ENCODE measurements at regions not wholly inside any gene's neighbourhood (a gene's known extent, or its start where the extent isn't known, plus 50 kb on each side); places are given as distances from the start of the nearest gene placed in this dataset.

GRCh38 chr10:22158426-22158825 lies 59.4 kb downstream of the EBLN1 start:
- TF ChIP-seq RAD21 (IDR thresholded peaks at IDR 0.05; ENCODE audit: low read depth) = no peak
- TF ChIP-seq FOXM1 (IDR thresholded peaks at IDR 0.05; ENCODE audit: borderline replicate concordance, low read depth) = no peak
- no peak for TF ChIP-seq TAF1 (IDR thresholded peaks at IDR 0.05; ENCODE audit: low read depth)
- TF ChIP-seq CEBPB (IDR thresholded peaks at IDR 0.05) = no peak
- TF ChIP-seq, protein P1, sequence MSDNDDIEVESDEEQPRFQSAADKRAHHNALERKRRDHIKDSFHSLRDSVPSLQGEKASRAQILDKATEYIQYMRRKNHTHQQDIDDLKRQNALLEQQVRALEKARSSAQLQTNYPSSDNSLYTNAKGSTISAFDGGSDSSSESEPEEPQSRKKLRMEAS (IDR thresholded peaks at IDR 0.05) = no peak
- no peak for TF ChIP-seq TCF12 (IDR thresholded peaks at IDR 0.05; ENCODE audit: low read depth)
- no peak for TF ChIP-seq NFIC (IDR thresholded peaks at IDR 0.05)
- no peak for TF ChIP-seq REST (IDR thresholded peaks at IDR 0.05; ENCODE audit: low read depth)
- TF ChIP-seq USF1 (IDR thresholded peaks at IDR 0.05) = no peak
- no peak for TF ChIP-seq YY1 (IDR thresholded peaks at IDR 0.05; ENCODE audit: low read depth)
- TF ChIP-seq CREB1 (IDR thresholded peaks at IDR 0.05; ENCODE audit: low read depth) = no peak

- no peak for TF ChIP-seq EP300 (IDR thresholded peaks at IDR 0.05; ENCODE audit: borderline replicate concordance)
- TF ChIP-seq USF1 (IDR thresholded peaks at IDR 0.05) = no peak
- TF ChIP-seq, protein P1 (IDR thresholded peaks at IDR 0.05) = no peak
- no peak for TF ChIP-seq CREB1 (IDR thresholded peaks at IDR 0.05; ENCODE audit: low read depth)
- no peak for TF ChIP-seq EGR1 (IDR thresholded peaks at IDR 0.05)
- no peak for TF ChIP-seq TAF1 (IDR thresholded peaks at IDR 0.05; ENCODE audit: low read depth)
- no peak for TF ChIP-seq CEBPB (IDR thresholded peaks at IDR 0.05)
- no peak for TF ChIP-seq TEAD4 (IDR thresholded peaks at IDR 0.05)
- TF ChIP-seq YY1 (IDR thresholded peaks at IDR 0.05; ENCODE audit: low read depth) = no peak
- no peak for TF ChIP-seq TCF12 (IDR thresholded peaks at IDR 0.05; ENCODE audit: low read depth)
- TF ChIP-seq REST (IDR thresholded peaks at IDR 0.05; ENCODE audit: low read depth) = no peak
- TF ChIP-seq NFIC (IDR thresholded peaks at IDR 0.05) = no peak
- no peak for TF ChIP-seq FOXM1 (IDR thresholded peaks at IDR 0.05; ENCODE audit: borderline replicate concordance, low read depth)
- no peak for TF ChIP-seq ZBTB7A (IDR thresholded peaks at IDR 0.05; ENCODE audit: low read depth)
- no peak for TF ChIP-seq RAD21 (IDR thresholded peaks at IDR 0.05; ENCODE audit: low read depth)
These were observed 61.1 kb downstream of the EBLN1 start for GRCh38 chr10:22156750-22157149.

GRCh38 chr10:22152403-22152802 lies 65.4 kb downstream of the EBLN1 start:
- TF ChIP-seq YY1 (IDR thresholded peaks at IDR 0.05; ENCODE audit: low read depth) (no peak), TCF12 (IDR thresholded peaks at IDR 0.05; ENCODE audit: low read depth) (no peak), RAD21 (IDR thresholded peaks at IDR 0.05; ENCODE audit: low read depth) (no peak), EP300 (IDR thresholded peaks at IDR 0.05; ENCODE audit: borderline replicate concordance) (no peak), EGR1 (IDR thresholded peaks at IDR 0.05) (no peak), FOXM1 (IDR thresholded peaks at IDR 0.05; ENCODE audit: borderline replicate concordance, low read depth) (no peak), USF1 (IDR thresholded peaks at IDR 0.05) (no peak), ZBTB7A (IDR thresholded peaks at IDR 0.05; ENCODE audit: low read depth) (no peak), TAF1 (IDR thresholded peaks at IDR 0.05; ENCODE audit: low read depth) (no peak), CEBPB (IDR thresholded peaks at IDR 0.05) (no peak), NFIC (IDR thresholded peaks at IDR 0.05) (no peak), TEAD4 (IDR thresholded peaks at IDR 0.05) (no peak), REST (IDR thresholded peaks at IDR 0.05; ENCODE audit: low read depth) (no peak), CREB1 (IDR thresholded peaks at IDR 0.05; ENCODE audit: low read depth) (no peak)
- TF ChIP-seq, protein P1 (IDR thresholded peaks at IDR 0.05) = no peak

GRCh38 chr10:22150842-22151241 lies 67.0 kb downstream of the EBLN1 start:
- TF ChIP-seq CREB1 (IDR thresholded peaks at IDR 0.05; ENCODE audit: low read depth) (no peak), NFIC (IDR thresholded peaks at IDR 0.05) (no peak), EGR1 (IDR thresholded peaks at IDR 0.05) (no peak), TAF1 (IDR thresholded peaks at IDR 0.05; ENCODE audit: low read depth) (no peak), TCF12 (IDR thresholded peaks at IDR 0.05; ENCODE audit: low read depth) (no peak), CEBPB (IDR thresholded peaks at IDR 0.05) (no peak), RAD21 (IDR thresholded peaks at IDR 0.05; ENCODE audit: low read depth) (no peak), ZBTB7A (IDR thresholded peaks at IDR 0.05; ENCODE audit: low read depth) (no peak), USF1 (IDR thresholded peaks at IDR 0.05) (no peak)

Data from Ishikawa (cell line).